Common myeloid progenitor, CD34-positive (primary cell): ENCODE measurements at regions not wholly inside any gene's neighbourhood (a gene's known extent, or its start where the extent isn't known, plus 50 kb on each side); places are given as distances from the start of the nearest gene placed in this dataset.

ENCODE experiments used
- CTCF ChIA-PET: fragments of 350-600 bp; sonication (Branson Sonifier 250); formaldehyde crosslinking; loops from one replicate; lab custom pipeline; 2021; ENCODE audit warnings: antibody characterized with exemption; lab: Charles Lee
- POLR2A ChIA-PET: fragments of 350-600 bp; sonication (Branson Sonifier 250); formaldehyde crosslinking; loops from one replicate; lab custom pipeline; 2021; ENCODE audit warnings: antibody characterized with exemption; lab: Charles Lee
- DNase-seq, 3 donors: peaks; one replicate each; pipeline versions ENCODE4 v3.0.0 to v3.0.0-alpha.2; 2013
- H3K27ac ChIP-seq, 2 experiments: 1 replicate in 1 of 2; 2 replicates in 1 of 2; pipeline ENCODE4 v1.7.0; 2013; ENCODE audit warnings: inconsistent platforms in 2 of 2, low read length in 2 of 2, mild to moderate bottlenecking in 2 of 2, low read depth in 1 of 2, moderate library complexity in 1 of 2; ENCODE audit not compliant: severe bottlenecking in 2 of 2, insufficient read depth in 1 of 2, poor library complexity in 1 of 2
- H3K27me3 ChIP-seq, 5 experiments: replicated peaks in 2 of 5; 1 replicate in 3 of 5; 2 replicates in 2 of 5; pipeline versions ENCODE4 v1.6.1 to v1.7.0; 2013; ENCODE audit warnings: low read length in 4 of 5, mild to moderate bottlenecking in 2 of 5, moderate library complexity in 2 of 5, inconsistent platforms in 1 of 5; ENCODE audit not compliant: insufficient read depth in 5 of 5, control insufficient read depth in 4 of 5
- H3K36me3 ChIP-seq, 4 experiments: 1 replicate in 2 of 4; 2 replicates in 2 of 4; pipeline versions ENCODE4 v1.6.1 to v1.7.0; 2013; ENCODE audit warnings: low read length in 3 of 4, control low read depth in 1 of 4, mild to moderate bottlenecking in 1 of 4; ENCODE audit not compliant: control insufficient read depth in 4 of 4, insufficient read depth in 4 of 4
- H3K4me1 ChIP-seq, 4 experiments: 1 replicate in 3 of 4; 2 replicates in 1 of 4; pipeline versions ENCODE4 v1.6.1 to v1.7.1; 2013; ENCODE audit warnings: low read length in 3 of 4, mild to moderate bottlenecking in 3 of 4, control low read depth in 1 of 4, inconsistent platforms in 1 of 4, moderate library complexity in 1 of 4; ENCODE audit not compliant: control insufficient read depth in 4 of 4, insufficient read depth in 4 of 4; ENCODE audit errors: control extremely low read depth in 1 of 4
- H3K4me3 ChIP-seq, 7 experiments: 1 replicate in 4 of 7; 2 replicates in 3 of 7; pipeline versions ENCODE4 v1.5.1 to v1.7.0; 2013; ENCODE audit warnings: mild to moderate bottlenecking in 7 of 7, low read length in 6 of 7, moderate library complexity in 6 of 7, inconsistent platforms in 2 of 7, low read depth in 2 of 7, control low read depth in 1 of 7; ENCODE audit not compliant: insufficient read depth in 4 of 7, control insufficient read depth in 1 of 7; ENCODE audit errors: extremely low read depth in 1 of 7
- H3K9me3 ChIP-seq, 5 experiments: 1 replicate in 4 of 5; 2 replicates in 1 of 5; pipeline versions ENCODE4 v1.6.1 to v1.7.1; 2013; ENCODE audit warnings: low read length in 4 of 5, mild to moderate bottlenecking in 2 of 5, inconsistent platforms in 1 of 5, low read depth in 1 of 5, moderate library complexity in 1 of 5; ENCODE audit not compliant: control insufficient read depth in 4 of 5, insufficient read depth in 2 of 5; ENCODE audit errors: control extremely low read depth in 1 of 5
- WGBS: methylation state at CpG from one replicate; pipeline ENCODE4 v1.1.5; 2013; ENCODE audit not compliant: insufficient coverage; 5-methylcytosine and 5-hydroxymethylcytosine counted together

- no peak for DNase-seq
- no peak overlapping the region for H3K27ac ChIP-seq
- peaks cover 0 to 7% (median 1%) of the 10 kb centered on the region in 4 experiments for H3K4me1 ChIP-seq
- no peaks in the 10 kb centered on the region for H3K36me3 ChIP-seq
- POLR2A ChIA-PET: no interaction called here
- CTCF ChIA-PET: no interaction called here
- H3K9me3 ChIP-seq: peaks cover 0 to 9% (median 3%) of the 10 kb centered on the region in 5 experiments
- H3K27me3 ChIP-seq: peaks cover 0 to 3% (median 0%) of the 10 kb centered on the region in 5 experiments
- WGBS: 100% methylated on average over 9 of the region's 16 CpGs
- H3K4me3 ChIP-seq: no peak overlapping the region
Measured at GRCh38 chr6:167543602-167544497, 219.0 kb downstream of the TTLL2 start.

GRCh38 chr6:167546611-167547327, 221.9 kb downstream of the TTLL2 start:
- Histone ChIP-seq H3K36me3 (no peaks in the 10 kb centered on the region), H3K4me3 (no peak overlapping the region), H3K27me3 (peaks cover 0 to 3% (median 2%) of the 10 kb centered on the region in 5 experiments), H3K9me3 (peaks cover 0 to under 1% (median 0%) of the 10 kb centered on the region in 5 experiments), H3K4me1 (peaks cover 0 to 7% (median 1%) of the 10 kb centered on the region in 4 experiments), H3K27ac (no peak overlapping the region)
- DNase-seq: no peak
- POLR2A ChIA-PET: no interaction called here
- 98% methylated on average over 22 of the region's 32 CpGs for WGBS
- CTCF ChIA-PET: no interaction called here

GRCh38 chr6:167547328-167547692, 222.4 kb downstream of the TTLL2 start:
- DNase-seq: no peak
- ChIA-PET CTCF (no interaction called here), POLR2A (no interaction called here)
- no peaks in the 10 kb centered on the region for H3K9me3 ChIP-seq
- H3K27me3 ChIP-seq: peaks cover 0 to 3% (median 2%) of the 10 kb centered on the region in 5 experiments
- no peaks in the 10 kb centered on the region for H3K36me3 ChIP-seq
- no peak overlapping the region for H3K4me3 ChIP-seq
- H3K27ac ChIP-seq: no peak overlapping the region
- peaks cover 0 to 7% (median 1%) of the 10 kb centered on the region in 4 experiments for H3K4me1 ChIP-seq

- Histone ChIP-seq H3K27ac (no peak overlapping the region), H3K4me3 (no peak overlapping the region), H3K9me3 (no peaks in the 10 kb centered on the region), H3K27me3 (peaks cover 0 to 3% (median 2%) of the 10 kb centered on the region in 5 experiments), H3K4me1 (peaks cover 0 to 7% (median 1%) of the 10 kb centered on the region in 4 experiments), H3K36me3 (no peaks in the 10 kb centered on the region)
- ChIA-PET CTCF (no interaction called here), POLR2A (no interaction called here)
- DNase-seq: peak; percentile 42 to 81 (median 80)
- WGBS: 4% methylated on average over 7 of the region's 7 CpGs
Measured at GRCh38 chr6:167547751-167548150, 222.9 kb downstream of the TTLL2 start.

- no peak overlapping the region for H3K27ac ChIP-seq
- H3K4me3 ChIP-seq: no peak overlapping the region
- H3K4me1 ChIP-seq: peaks cover 0 to 7% (median 1%) of the 10 kb centered on the region in 4 experiments
- no peak for DNase-seq
- peaks cover 0 to 4% (median 2%) of the 10 kb centered on the region in 5 experiments for H3K27me3 ChIP-seq
- no peaks in the 10 kb centered on the region for H3K36me3 ChIP-seq
- no peaks in the 10 kb centered on the region for H3K9me3 ChIP-seq
- ChIA-PET POLR2A (no interaction called here), CTCF (no interaction called here)
- WGBS: 100% methylated on average over 5 of the region's 5 CpGs
Measured at GRCh38 chr6:167548451-167548850, 223.6 kb downstream of the TTLL2 start.

GRCh38 chr6:167549213-167549612, 224.3 kb downstream of the TTLL2 start:
- POLR2A ChIA-PET: no interaction called here
- WGBS: 98% methylated on average over 4 of the region's 9 CpGs

More at GRCh38 chr6:167549213-167549612, 224.3 kb downstream of the TTLL2 start:
- CTCF ChIA-PET: no interaction called here
- Histone ChIP-seq H3K4me1 (peaks cover 0 to 7% (median 1%) of the 10 kb centered on the region in 4 experiments), H3K4me3 (no peak overlapping the region), H3K9me3 (no peaks in the 10 kb centered on the region), H3K27ac (no peak overlapping the region), H3K36me3 (no peaks in the 10 kb centered on the region), H3K27me3 (peaks cover 0 to 9% (median 1%) of the 10 kb centered on the region in 5 experiments)
- no peak for DNase-seq
